Activated CD8-positive, alpha-beta T cell treated with anti-CD3 and anti-CD28 coated beads for 36 hours (primary cell): ENCODE measurements at regions not wholly inside any gene's neighbourhood (a gene's known extent, or its start where the extent isn't known, plus 50 kb on each side); places are given as distances from the start of the nearest gene placed in this dataset.

Source experiments
- ATAC-seq: fragments of 200-7000 bp; cut with Tn5 transposase; one replicate; pipeline ENCODE4 v1.10.0; 2021; ENCODE audit warnings: mild to moderate bottlenecking, moderate library complexity
- CTCF ChIA-PET: fragments of 350-600 bp; sonication (Branson Sonifier 250); formaldehyde crosslinking; loops from one replicate; lab custom pipeline; 2021; ENCODE audit warnings: antibody characterized with exemption; lab: Charles Lee
- POLR2A ChIA-PET: fragments of 350-600 bp; sonication (Branson Sonifier 250); formaldehyde crosslinking; loops from one replicate; lab custom pipeline; 2021; ENCODE audit warnings: antibody characterized with exemption; lab: Charles Lee
- DNase-seq: peaks from one replicate; pipeline ENCODE4 v3.0.0-alpha.2; 2020
- H3K27ac Mint-ChIP-seq: one replicate; pipeline ENCODE4 v1.8.0; 2021; ENCODE audit warnings: mild to moderate bottlenecking, mixed read lengths
- H3K27me3 Mint-ChIP-seq: one replicate; pipeline ENCODE4 v1.8.0; 2021; ENCODE audit warnings: mixed read lengths
- H3K36me3 Mint-ChIP-seq: one replicate; pipeline ENCODE4 v1.8.0; 2021; ENCODE audit warnings: low read depth, mixed read lengths
- H3K4me1 Mint-ChIP-seq: one replicate; pipeline ENCODE4 v1.8.0; 2021; ENCODE audit warnings: low read depth, mixed read lengths
- H3K4me3 Mint-ChIP-seq: one replicate; pipeline ENCODE4 v1.8.0; 2021; ENCODE audit warnings: mild to moderate bottlenecking, moderate library complexity, mixed read lengths
- H3K9me3 Mint-ChIP-seq: one replicate; pipeline ENCODE4 v1.8.0; 2021; ENCODE audit warnings: mixed read lengths
- intact Hi-C: fragments of 100-400 bp; cut with micrococcal nuclease; formaldehyde crosslinking; loops from one replicate; pipeline ENCODE4 v1.10.0; 2022
- TF ChIP-seq, protein P1 (sequence below): fragments of 200-600 bp; IDR thresholded peaks from one replicate; pipeline ENCODE4 v1.8.0; 2022; ENCODE audit warnings: antibody characterized with exemption, mild to moderate bottlenecking

GRCh38 chr12:5343711-5344110, 88.2 kb upstream of the NTF3 start:
- CTCF ChIA-PET = no interaction called here
- intact Hi-C loops = no loop called here
- ATAC-seq (no peak), DNase-seq (no peak)
- no peaks in the 10 kb centered on the region for H3K36me3 Mint-ChIP-seq
- peaks cover 8% of the 10 kb centered on the region for H3K27me3 Mint-ChIP-seq
- H3K9me3 Mint-ChIP-seq = no peaks in the 10 kb centered on the region
- POLR2A ChIA-PET = no interaction called here
- H3K4me3 Mint-ChIP-seq = no peak overlapping the region
- H3K4me1 Mint-ChIP-seq = no peaks in the 10 kb centered on the region
- H3K27ac Mint-ChIP-seq = no peak overlapping the region
- TF ChIP-seq, protein P1, sequence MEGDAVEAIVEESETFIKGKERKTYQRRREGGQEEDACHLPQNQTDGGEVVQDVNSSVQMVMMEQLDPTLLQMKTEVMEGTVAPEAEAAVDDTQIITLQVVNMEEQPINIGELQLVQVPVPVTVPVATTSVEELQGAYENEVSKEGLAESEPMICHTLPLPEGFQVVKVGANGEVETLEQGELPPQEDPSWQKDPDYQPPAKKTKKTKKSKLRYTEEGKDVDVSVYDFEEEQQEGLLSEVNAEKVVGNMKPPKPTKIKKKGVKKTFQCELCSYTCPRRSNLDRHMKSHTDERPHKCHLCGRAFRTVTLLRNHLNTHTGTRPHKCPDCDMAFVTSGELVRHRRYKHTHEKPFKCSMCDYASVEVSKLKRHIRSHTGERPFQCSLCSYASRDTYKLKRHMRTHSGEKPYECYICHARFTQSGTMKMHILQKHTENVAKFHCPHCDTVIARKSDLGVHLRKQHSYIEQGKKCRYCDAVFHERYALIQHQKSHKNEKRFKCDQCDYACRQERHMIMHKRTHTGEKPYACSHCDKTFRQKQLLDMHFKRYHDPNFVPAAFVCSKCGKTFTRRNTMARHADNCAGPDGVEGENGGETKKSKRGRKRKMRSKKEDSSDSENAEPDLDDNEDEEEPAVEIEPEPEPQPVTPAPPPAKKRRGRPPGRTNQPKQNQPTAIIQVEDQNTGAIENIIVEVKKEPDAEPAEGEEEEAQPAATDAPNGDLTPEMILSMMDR = no peak

GRCh38 chr12:5344131-5344530, 87.8 kb upstream of the NTF3 start:
- Mint-ChIP-seq H3K9me3 (no peaks in the 10 kb centered on the region), H3K27ac (no peak overlapping the region), H3K4me1 (no peaks in the 10 kb centered on the region), H3K36me3 (no peaks in the 10 kb centered on the region), H3K27me3 (peaks cover 8% of the 10 kb centered on the region), H3K4me3 (no peak overlapping the region)
- TF ChIP-seq, protein P1 = no peak
- DNase-seq = no peak
- CTCF ChIA-PET = no interaction called here
- POLR2A ChIA-PET = no interaction called here
- no peak for ATAC-seq
- intact Hi-C loops = no loop called here

GRCh38 chr12:5345534-5345933, 86.4 kb upstream of the NTF3 start:
- intact Hi-C loops = no loop called here
- CTCF ChIA-PET = no interaction called here
- no peaks in the 10 kb centered on the region for H3K4me1 Mint-ChIP-seq
- no peak for DNase-seq
- H3K9me3 Mint-ChIP-seq = no peaks in the 10 kb centered on the region
- TF ChIP-seq, protein P1 = no peak
- no peak for ATAC-seq
- no peak overlapping the region for H3K4me3 Mint-ChIP-seq
- no peak overlapping the region for H3K27ac Mint-ChIP-seq
- no peaks in the 10 kb centered on the region for H3K36me3 Mint-ChIP-seq
- H3K27me3 Mint-ChIP-seq = peaks cover 10% of the 10 kb centered on the region
- POLR2A ChIA-PET = no interaction called here

GRCh38 chr12:5348057-5348456, 83.9 kb upstream of the NTF3 start:
- Mint-ChIP-seq H3K36me3 (no peaks in the 10 kb centered on the region), H3K27ac (no peak overlapping the region), H3K4me3 (no peak overlapping the region), H3K4me1 (no peaks in the 10 kb centered on the region), H3K27me3 (peaks cover 10% of the 10 kb centered on the region), H3K9me3 (peaks cover 2% of the 10 kb centered on the region)
- ATAC-seq (no peak), DNase-seq (no peak)
- ChIA-PET CTCF (no interaction called here), POLR2A (no interaction called here)
- intact Hi-C loops = no loop called here
- TF ChIP-seq, protein P1 = no peak

DNA sequence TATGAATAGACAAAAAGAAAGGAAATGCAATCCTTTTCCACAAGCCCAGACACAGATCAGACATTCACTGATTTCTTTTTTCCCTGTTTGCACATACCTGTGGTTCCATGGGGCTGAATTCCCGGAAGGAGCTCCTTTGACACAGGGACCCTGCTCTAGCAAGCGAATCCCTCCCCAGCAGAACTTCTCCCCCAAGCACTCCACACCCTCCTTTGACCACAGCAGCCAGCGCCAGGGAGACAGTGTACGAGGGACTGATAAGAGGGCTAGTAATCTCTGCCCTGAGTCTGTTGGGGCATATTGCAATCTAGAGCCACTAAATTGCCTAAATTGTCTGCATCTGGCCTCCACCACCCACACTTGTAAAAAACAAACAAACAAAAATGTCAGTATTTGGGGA, 83.4 kb upstream of the NTF3 start:
- H3K4me1 Mint-ChIP-seq = no peaks in the 10 kb centered on the region
- intact Hi-C loops = no loop called here
- H3K27me3 Mint-ChIP-seq = peaks cover 10% of the 10 kb centered on the region
- TF ChIP-seq, protein P1 = no peak
- ChIA-PET POLR2A (no interaction called here), CTCF (no interaction called here)
- DNase-seq (no peak), ATAC-seq (no peak)
- peaks cover 5% of the 10 kb centered on the region for H3K9me3 Mint-ChIP-seq
- H3K27ac Mint-ChIP-seq = no peak overlapping the region
- no peaks in the 10 kb centered on the region for H3K36me3 Mint-ChIP-seq
- no peak overlapping the region for H3K4me3 Mint-ChIP-seq
